GM12878 (cell line): ENCODE measurements at regions not wholly inside any gene's neighbourhood (a gene's known extent, or its start where the extent isn't known, plus 50 kb on each side); places are given as distances from the start of the nearest gene placed in this dataset.

Source experiments
- CBFB ChIP-seq: IDR thresholded peaks from 2 replicates; pipeline ENCODE4 v1.6.1; 2016; ENCODE audit warnings: antibody characterized with exemption, low read depth
- CHD2 ChIP-seq: IDR thresholded peaks from 2 replicates; pipeline ENCODE4 v1.6.1; 2011; ENCODE audit warnings: low read depth, low read length, improper control_type of control experiment, borderline replicate concordance
- EZH2 ChIP-seq: IDR thresholded peaks from 2 replicates; pipeline ENCODE4 v1.6.1; 2012; ENCODE audit warnings: low read depth, mild to moderate bottlenecking, control low read depth, inconsistent platforms, low read length, borderline replicate concordance; ENCODE audit not compliant: control insufficient read depth
- GABPA ChIP-seq: IDR thresholded peaks from 2 replicates; pipeline ENCODE4 v1.6.1; 2014; ENCODE audit warnings: antibody characterized with exemption, low read depth, mild to moderate bottlenecking, inconsistent platforms
- NFIC ChIP-seq: IDR thresholded peaks from 2 replicates; pipeline ENCODE4 v1.6.1; 2012; ENCODE audit warnings: low read depth, mild to moderate bottlenecking, inconsistent platforms, low read length, moderate library complexity
- PBX3 ChIP-seq: IDR thresholded peaks from 2 replicates; pipeline ENCODE4 v1.6.1; 2011; ENCODE audit warnings: mild to moderate bottlenecking, low read depth, low read length, moderate library complexity; ENCODE audit not compliant: insufficient replicate concordance
- PML ChIP-seq: IDR thresholded peaks from 2 replicates; pipeline ENCODE4 v1.6.1; 2012; ENCODE audit warnings: low read length, inconsistent platforms
- POLR2AphosphoS5 ChIP-seq: IDR thresholded peaks from 2 replicates; pipeline ENCODE4 v1.6.1; 2011; ENCODE audit warnings: mild to moderate bottlenecking, low read length, inconsistent platforms
- SMC3 ChIP-seq: IDR thresholded peaks from 2 replicates; pipeline ENCODE4 v1.6.1; 2011; ENCODE audit warnings: low read length, improper control_type of control experiment, borderline replicate concordance
- SUZ12 ChIP-seq: fragments of 200-600 bp; sonication (generic); IDR thresholded peaks from one replicate; pipeline ENCODE4 v1.6.1; 2018; ENCODE audit warnings: antibody characterized with exemption, mild to moderate bottlenecking; ENCODE audit not compliant: unreplicated experiment
- TARDBP ChIP-seq: IDR thresholded peaks from 2 replicates; pipeline ENCODE4 v1.6.1; 2016; ENCODE audit warnings: borderline replicate concordance
- ZNF217 ChIP-seq: fragments of 450-650 bp; IDR thresholded peaks from 2 replicates; pipeline ENCODE4 v1.6.1; 2017; ENCODE audit warnings: antibody characterized with exemption, mild to moderate bottlenecking
- TF ChIP-seq, protein P1 (sequence below), 3 experiments: IDR thresholded peaks in 2 of 3; conservative IDR thresholded peaks in 1 of 3; 2 replicates each; pipeline ENCODE4 v1.5.1; 2011; ENCODE audit warnings: low read depth in 3 of 3, low read length in 3 of 3, mild to moderate bottlenecking in 3 of 3, control low read depth in 2 of 3, moderate library complexity in 2 of 3, inconsistent platforms in 1 of 3, mixed read lengths in 1 of 3; ENCODE audit not compliant: control insufficient read depth in 2 of 3, insufficient read depth in 1 of 3; ENCODE audit errors: extremely low read depth in 1 of 3
- TF ChIP-seq, protein P2 (sequence below): IDR thresholded peaks from 2 replicates; pipeline ENCODE4 v1.6.1; 2011; ENCODE audit warnings: borderline replicate concordance, low read depth, mild to moderate bottlenecking, moderate library complexity, mixed read lengths, low read length; ENCODE audit not compliant: insufficient read depth; ENCODE audit errors: extremely low read length

- TF ChIP-seq, protein P1, sequence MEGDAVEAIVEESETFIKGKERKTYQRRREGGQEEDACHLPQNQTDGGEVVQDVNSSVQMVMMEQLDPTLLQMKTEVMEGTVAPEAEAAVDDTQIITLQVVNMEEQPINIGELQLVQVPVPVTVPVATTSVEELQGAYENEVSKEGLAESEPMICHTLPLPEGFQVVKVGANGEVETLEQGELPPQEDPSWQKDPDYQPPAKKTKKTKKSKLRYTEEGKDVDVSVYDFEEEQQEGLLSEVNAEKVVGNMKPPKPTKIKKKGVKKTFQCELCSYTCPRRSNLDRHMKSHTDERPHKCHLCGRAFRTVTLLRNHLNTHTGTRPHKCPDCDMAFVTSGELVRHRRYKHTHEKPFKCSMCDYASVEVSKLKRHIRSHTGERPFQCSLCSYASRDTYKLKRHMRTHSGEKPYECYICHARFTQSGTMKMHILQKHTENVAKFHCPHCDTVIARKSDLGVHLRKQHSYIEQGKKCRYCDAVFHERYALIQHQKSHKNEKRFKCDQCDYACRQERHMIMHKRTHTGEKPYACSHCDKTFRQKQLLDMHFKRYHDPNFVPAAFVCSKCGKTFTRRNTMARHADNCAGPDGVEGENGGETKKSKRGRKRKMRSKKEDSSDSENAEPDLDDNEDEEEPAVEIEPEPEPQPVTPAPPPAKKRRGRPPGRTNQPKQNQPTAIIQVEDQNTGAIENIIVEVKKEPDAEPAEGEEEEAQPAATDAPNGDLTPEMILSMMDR (IDR thresholded peaks at IDR 0.05 in 2 of 3, conservative IDR thresholded peaks at IDR 0.05 in 1 of 3; ENCODE audit: control insufficient read depth in 2 of 3, extremely low read depth in 1 of 3, insufficient read depth in 1 of 3, low read depth in 3 of 3, low read length in 3 of 3) = no peak
- TF ChIP-seq PBX3 (no peak), CBFB (no peak), SMC3 (no peak), NFIC (no peak), ZNF217 (no peak), SUZ12 (no peak), POLR2AphosphoS5 (no peak), EZH2 (no peak), GABPA (no peak), PML (no peak), CHD2 (no peak), TARDBP (no peak)
- TF ChIP-seq, protein P2, sequence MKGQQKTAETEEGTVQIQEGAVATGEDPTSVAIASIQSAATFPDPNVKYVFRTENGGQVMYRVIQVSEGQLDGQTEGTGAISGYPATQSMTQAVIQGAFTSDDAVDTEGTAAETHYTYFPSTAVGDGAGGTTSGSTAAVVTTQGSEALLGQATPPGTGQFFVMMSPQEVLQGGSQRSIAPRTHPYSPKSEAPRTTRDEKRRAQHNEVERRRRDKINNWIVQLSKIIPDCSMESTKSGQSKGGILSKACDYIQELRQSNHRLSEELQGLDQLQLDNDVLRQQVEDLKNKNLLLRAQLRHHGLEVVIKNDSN = no peak
Measured at GRCh38 chr6:149127212-149127611, 190.3 kb upstream of the TAB2 start.
